Panc1 (cell line): ENCODE measurements at regions not wholly inside any gene's neighbourhood (a gene's known extent, or its start where the extent isn't known, plus 50 kb on each side); places are given as distances from the start of the nearest gene placed in this dataset.

Experiments used
- POLR2AphosphoS5 ChIP-seq: IDR thresholded peaks from 2 replicates; pipeline ENCODE4 v1.6.1; 2012; ENCODE audit warnings: mild to moderate bottlenecking, low read depth, low read length, moderate library complexity
- SIN3A ChIP-seq: IDR thresholded peaks from 2 replicates; pipeline ENCODE4 v1.6.1; 2012; ENCODE audit warnings: low read depth, mild to moderate bottlenecking, low read length, moderate library complexity, borderline replicate concordance; ENCODE audit not compliant: insufficient read depth

- TF ChIP-seq POLR2AphosphoS5: no peak
- TF ChIP-seq SIN3A: no peak
Observed at GRCh38 chr11:21768388-21768787, 424.5 kb upstream of the ANO5 start.
